ENCODE measurements at regions not wholly inside any gene's neighbourhood (a gene's known extent, or its start where the extent isn't known, plus 50 kb on each side); places are given as distances from the start of the nearest gene placed in this dataset.

DNA sequence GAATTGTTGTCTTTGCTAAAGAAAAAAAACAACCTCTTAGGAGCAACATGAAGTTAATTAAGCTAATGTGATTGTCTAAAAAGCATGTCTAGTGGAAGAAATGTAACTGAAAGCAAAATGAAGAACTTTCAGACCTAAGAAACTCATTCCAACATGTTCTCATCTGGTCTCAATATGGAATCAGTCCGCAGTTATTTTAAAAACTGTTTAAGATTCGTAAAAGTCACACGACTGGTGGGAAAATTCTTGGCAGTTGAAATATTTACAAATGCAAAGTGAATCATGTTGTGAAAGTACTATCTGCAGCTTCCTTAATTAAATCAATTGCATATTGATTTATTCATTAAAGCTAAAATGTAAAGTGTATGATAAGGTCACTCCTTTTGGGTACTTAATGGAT, 117.8 kb upstream of the DIAPH2 start:
- Histone ChIP-seq H2AFZ (ENCODE audit: control insufficient read depth, low read depth, low read length) (no peak overlapping the region), H3K9ac (ENCODE audit: control insufficient read depth, insufficient read depth, low read length) (no peak overlapping the region), H4K20me1 (ENCODE audit: control insufficient read depth, insufficient read depth) (no peaks in the 10 kb centered on the region), H3K9me3 (replicated peaks; ENCODE audit: control insufficient read depth, insufficient read depth, low read length) (no peaks in the 10 kb centered on the region), H3K27me3 (replicated peaks in 1 of 2; ENCODE audit: control insufficient read depth in 2 of 2, insufficient read depth in 2 of 2, low read length in 1 of 2) (no peaks in the 10 kb centered on the region), H3K4me2 (ENCODE audit: control insufficient read depth, insufficient read depth) (no peak overlapping the region), H3K79me2 (ENCODE audit: control insufficient read depth, insufficient read depth, low read length) (no peaks in the 10 kb centered on the region), H3K36me3 (ENCODE audit: control insufficient read depth in 2 of 2, insufficient read depth in 2 of 2, low read length in 1 of 2) (no peaks in the 10 kb centered on the region), H3K4me3 (no peak overlapping the region), H3K4me1 (ENCODE audit: control insufficient read depth, insufficient read depth, low read length) (no peaks in the 10 kb centered on the region), H3K27ac (ENCODE audit: control insufficient read depth, insufficient read depth) (no peak overlapping the region)
- ATAC-seq (no peak), FAIRE-seq (no peak), DNase-seq (ENCODE audit: low read depth, low spot score) (no peak)
- intact Hi-C loops (cut with micrococcal nuclease; ENCODE audit: unreplicated experiment): no loop called here
- POLR2A ChIA-PET: no interaction called here
- 41% methylated on average over 3 of the region's 3 CpGs for WGBS (ENCODE audit: insufficient coverage, insufficient replicate concordance, low lambda C conversion rate, missing lambda C conversion rate)
- SMC1A ChIA-PET (ENCODE audit: uncharacterized antibody, unreplicated experiment): interaction anchor here (1.6 kb wide), 1 partner anchor 16 kb away, joined by 4 read pairs; no protein-coding TSS in a partner anchor
- RAD21 ChIA-PET (ENCODE audit: unreplicated experiment): no interaction called here
- CTCF ChIA-PET: no interaction called here
- in situ Hi-C loops (cut with MboI): no loop called here
- BruUV-seq (replicated peaks): no TSS peak
- TF ChIP-seq NR2C2 (IDR thresholded peaks at IDR 0.05; ENCODE audit: borderline replicate concordance, control insufficient read depth, insufficient read length, low read depth) (no peak), KLF5 (IDR thresholded peaks at IDR 0.05; ENCODE audit: partially characterized antibody) (no peak), ETV6 (conservative IDR thresholded peaks at IDR 0.05 in 1 of 2, IDR thresholded peaks at IDR 0.05 in 1 of 2; ENCODE audit: borderline replicate concordance in 1 of 2, low read depth in 1 of 2) (no peak), CBX5 (IDR thresholded peaks at IDR 0.05; ENCODE audit: low read depth) (no peak)
- TF ChIP-seq, protein P1, sequence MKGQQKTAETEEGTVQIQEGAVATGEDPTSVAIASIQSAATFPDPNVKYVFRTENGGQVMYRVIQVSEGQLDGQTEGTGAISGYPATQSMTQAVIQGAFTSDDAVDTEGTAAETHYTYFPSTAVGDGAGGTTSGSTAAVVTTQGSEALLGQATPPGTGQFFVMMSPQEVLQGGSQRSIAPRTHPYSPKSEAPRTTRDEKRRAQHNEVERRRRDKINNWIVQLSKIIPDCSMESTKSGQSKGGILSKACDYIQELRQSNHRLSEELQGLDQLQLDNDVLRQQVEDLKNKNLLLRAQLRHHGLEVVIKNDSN (IDR thresholded peaks at IDR 0.05; ENCODE audit: borderline replicate concordance, extremely low read length, insufficient read depth, low read depth, low read length): no peak
- TF ChIP-seq, protein P2, sequence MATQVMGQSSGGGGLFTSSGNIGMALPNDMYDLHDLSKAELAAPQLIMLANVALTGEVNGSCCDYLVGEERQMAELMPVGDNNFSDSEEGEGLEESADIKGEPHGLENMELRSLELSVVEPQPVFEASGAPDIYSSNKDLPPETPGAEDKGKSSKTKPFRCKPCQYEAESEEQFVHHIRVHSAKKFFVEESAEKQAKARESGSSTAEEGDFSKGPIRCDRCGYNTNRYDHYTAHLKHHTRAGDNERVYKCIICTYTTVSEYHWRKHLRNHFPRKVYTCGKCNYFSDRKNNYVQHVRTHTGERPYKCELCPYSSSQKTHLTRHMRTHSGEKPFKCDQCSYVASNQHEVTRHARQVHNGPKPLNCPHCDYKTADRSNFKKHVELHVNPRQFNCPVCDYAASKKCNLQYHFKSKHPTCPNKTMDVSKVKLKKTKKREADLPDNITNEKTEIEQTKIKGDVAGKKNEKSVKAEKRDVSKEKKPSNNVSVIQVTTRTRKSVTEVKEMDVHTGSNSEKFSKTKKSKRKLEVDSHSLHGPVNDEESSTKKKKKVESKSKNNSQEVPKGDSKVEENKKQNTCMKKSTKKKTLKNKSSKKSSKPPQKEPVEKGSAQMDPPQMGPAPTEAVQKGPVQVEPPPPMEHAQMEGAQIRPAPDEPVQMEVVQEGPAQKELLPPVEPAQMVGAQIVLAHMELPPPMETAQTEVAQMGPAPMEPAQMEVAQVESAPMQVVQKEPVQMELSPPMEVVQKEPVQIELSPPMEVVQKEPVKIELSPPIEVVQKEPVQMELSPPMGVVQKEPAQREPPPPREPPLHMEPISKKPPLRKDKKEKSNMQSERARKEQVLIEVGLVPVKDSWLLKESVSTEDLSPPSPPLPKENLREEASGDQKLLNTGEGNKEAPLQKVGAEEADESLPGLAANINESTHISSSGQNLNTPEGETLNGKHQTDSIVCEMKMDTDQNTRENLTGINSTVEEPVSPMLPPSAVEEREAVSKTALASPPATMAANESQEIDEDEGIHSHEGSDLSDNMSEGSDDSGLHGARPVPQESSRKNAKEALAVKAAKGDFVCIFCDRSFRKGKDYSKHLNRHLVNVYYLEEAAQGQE (IDR thresholded peaks at IDR 0.05; ENCODE audit: low read depth, low read length): no peak
- TF ChIP-seq, protein P3, sequence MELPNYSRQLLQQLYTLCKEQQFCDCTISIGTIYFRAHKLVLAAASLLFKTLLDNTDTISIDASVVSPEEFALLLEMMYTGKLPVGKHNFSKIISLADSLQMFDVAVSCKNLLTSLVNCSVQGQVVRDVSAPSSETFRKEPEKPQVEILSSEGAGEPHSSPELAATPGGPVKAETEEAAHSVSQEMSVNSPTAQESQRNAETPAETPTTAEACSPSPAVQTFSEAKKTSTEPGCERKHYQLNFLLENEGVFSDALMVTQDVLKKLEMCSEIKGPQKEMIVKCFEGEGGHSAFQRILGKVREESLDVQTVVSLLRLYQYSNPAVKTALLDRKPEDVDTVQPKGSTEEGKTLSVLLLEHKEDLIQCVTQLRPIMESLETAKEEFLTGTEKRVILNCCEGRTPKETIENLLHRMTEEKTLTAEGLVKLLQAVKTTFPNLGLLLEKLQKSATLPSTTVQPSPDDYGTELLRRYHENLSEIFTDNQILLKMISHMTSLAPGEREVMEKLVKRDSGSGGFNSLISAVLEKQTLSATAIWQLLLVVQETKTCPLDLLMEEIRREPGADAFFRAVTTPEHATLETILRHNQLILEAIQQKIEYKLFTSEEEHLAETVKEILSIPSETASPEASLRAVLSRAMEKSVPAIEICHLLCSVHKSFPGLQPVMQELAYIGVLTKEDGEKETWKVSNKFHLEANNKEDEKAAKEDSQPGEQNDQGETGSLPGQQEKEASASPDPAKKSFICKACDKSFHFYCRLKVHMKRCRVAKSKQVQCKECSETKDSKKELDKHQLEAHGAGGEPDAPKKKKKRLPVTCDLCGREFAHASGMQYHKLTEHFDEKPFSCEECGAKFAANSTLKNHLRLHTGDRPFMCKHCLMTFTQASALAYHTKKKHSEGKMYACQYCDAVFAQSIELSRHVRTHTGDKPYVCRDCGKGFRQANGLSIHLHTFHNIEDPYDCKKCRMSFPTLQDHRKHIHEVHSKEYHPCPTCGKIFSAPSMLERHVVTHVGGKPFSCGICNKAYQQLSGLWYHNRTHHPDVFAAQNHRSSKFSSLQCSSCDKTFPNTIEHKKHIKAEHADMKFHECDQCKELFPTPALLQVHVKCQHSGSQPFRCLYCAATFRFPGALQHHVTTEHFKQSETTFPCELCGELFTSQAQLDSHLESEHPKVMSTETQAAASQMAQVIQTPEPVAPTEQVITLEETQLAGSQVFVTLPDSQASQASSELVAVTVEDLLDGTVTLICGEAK (IDR thresholded peaks at IDR 0.05; ENCODE audit: borderline replicate concordance): no peak
- TF ChIP-seq, protein P4, sequence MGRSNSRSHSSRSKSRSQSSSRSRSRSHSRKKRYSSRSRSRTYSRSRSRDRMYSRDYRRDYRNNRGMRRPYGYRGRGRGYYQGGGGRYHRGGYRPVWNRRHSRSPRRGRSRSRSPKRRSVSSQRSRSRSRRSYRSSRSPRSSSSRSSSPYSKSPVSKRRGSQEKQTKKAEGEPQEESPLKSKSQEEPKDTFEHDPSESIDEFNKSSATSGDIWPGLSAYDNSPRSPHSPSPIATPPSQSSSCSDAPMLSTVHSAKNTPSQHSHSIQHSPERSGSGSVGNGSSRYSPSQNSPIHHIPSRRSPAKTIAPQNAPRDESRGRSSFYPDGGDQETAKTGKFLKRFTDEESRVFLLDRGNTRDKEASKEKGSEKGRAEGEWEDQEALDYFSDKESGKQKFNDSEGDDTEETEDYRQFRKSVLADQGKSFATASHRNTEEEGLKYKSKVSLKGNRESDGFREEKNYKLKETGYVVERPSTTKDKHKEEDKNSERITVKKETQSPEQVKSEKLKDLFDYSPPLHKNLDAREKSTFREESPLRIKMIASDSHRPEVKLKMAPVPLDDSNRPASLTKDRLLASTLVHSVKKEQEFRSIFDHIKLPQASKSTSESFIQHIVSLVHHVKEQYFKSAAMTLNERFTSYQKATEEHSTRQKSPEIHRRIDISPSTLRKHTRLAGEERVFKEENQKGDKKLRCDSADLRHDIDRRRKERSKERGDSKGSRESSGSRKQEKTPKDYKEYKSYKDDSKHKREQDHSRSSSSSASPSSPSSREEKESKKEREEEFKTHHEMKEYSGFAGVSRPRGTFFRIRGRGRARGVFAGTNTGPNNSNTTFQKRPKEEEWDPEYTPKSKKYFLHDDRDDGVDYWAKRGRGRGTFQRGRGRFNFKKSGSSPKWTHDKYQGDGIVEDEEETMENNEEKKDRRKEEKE (IDR thresholded peaks at IDR 0.05): no peak
- TF ChIP-seq, protein P5, sequence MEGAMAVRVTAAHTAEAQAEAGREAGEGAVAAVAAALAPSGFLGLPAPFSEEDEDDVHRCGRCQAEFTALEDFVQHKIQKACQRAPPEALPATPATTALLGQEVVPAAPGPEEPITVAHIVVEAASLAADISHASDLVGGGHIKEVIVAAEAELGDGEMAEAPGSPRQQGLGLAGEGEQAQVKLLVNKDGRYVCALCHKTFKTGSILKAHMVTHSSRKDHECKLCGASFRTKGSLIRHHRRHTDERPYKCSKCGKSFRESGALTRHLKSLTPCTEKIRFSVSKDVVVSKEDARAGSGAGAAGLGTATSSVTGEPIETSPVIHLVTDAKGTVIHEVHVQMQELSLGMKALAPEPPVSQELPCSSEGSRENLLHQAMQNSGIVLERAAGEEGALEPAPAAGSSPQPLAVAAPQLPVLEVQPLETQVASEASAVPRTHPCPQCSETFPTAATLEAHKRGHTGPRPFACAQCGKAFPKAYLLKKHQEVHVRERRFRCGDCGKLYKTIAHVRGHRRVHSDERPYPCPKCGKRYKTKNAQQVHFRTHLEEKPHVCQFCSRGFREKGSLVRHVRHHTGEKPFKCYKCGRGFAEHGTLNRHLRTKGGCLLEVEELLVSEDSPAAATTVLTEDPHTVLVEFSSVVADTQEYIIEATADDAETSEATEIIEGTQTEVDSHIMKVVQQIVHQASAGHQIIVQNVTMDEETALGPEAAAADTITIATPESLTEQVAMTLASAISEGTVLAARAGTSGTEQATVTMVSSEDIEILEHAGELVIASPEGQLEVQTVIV (IDR thresholded peaks at IDR 0.05; ENCODE audit: borderline replicate concordance, partially characterized antibody): no peak

Data from GM12878 (cell line).